ENCODE measurements at regions not wholly inside any gene's neighbourhood (a gene's known extent, or its start where the extent isn't known, plus 50 kb on each side); places are given as distances from the start of the nearest gene placed in this dataset.

GRCh38 chr2:14126846-14127245 lies 505.7 kb upstream of the LRATD1 start:
- no peak for TF ChIP-seq EZH2 (IDR thresholded peaks at IDR 0.05; ENCODE audit: insufficient read depth, poor library complexity, severe bottlenecking)
- no peak for TF ChIP-seq EZH2phosphoT487 (IDR thresholded peaks at IDR 0.05; ENCODE audit: insufficient read depth, low read depth)
- WGBS, 2 experiments (ENCODE audit: low coverage in 1 of 2, low lambda C conversion rate in 2 of 2, missing lambda C conversion rate in 2 of 2) = 50 to 59% methylated on average over 2 of the region's 2 CpGs
- Histone ChIP-seq H2AFZ (no peak overlapping the region), H3K9me2 (ENCODE audit: insufficient read depth) (no peaks in the 10 kb centered on the region), H3K27me3 (replicated peaks; ENCODE audit: insufficient read depth) (no peaks in the 10 kb centered on the region), H3K4me2 (ENCODE audit: unreplicated experiment) (no peak overlapping the region), H3K9ac (no peak overlapping the region), H3K9me3 (ENCODE audit: low read depth) (no peaks in the 10 kb centered on the region), H3K4me1 (ENCODE audit: insufficient read depth) (no peaks in the 10 kb centered on the region), H3F3A (ENCODE audit: insufficient read depth) (no peaks in the 10 kb centered on the region), H3K4me3 (no peak overlapping the region), H3K79me2 (ENCODE audit: insufficient read depth) (no peaks in the 10 kb centered on the region), H4K20me1 (ENCODE audit: insufficient read depth) (no peaks in the 10 kb centered on the region), H3K36me3 (ENCODE audit: low read depth) (no peaks in the 10 kb centered on the region), H3K27ac (no peak overlapping the region)
- in situ Hi-C loops (cut with MboI) = no loop called here
- DNase-seq = no peak

GRCh38 chr2:14127765-14128164 lies 504.8 kb upstream of the LRATD1 start:
- TF ChIP-seq EZH2phosphoT487 (IDR thresholded peaks at IDR 0.05; ENCODE audit: insufficient read depth, low read depth) (no peak), EZH2 (IDR thresholded peaks at IDR 0.05; ENCODE audit: insufficient read depth, poor library complexity, severe bottlenecking) (no peak)
- H3K4me3 ChIP-seq = no peak overlapping the region
- H3K79me2 ChIP-seq (ENCODE audit: insufficient read depth) = no peaks in the 10 kb centered on the region
- no peak for DNase-seq
- H3K9me3 ChIP-seq (ENCODE audit: low read depth) = no peaks in the 10 kb centered on the region
- no peaks in the 10 kb centered on the region for H3K4me1 ChIP-seq (ENCODE audit: insufficient read depth)
- H3K4me2 ChIP-seq (ENCODE audit: unreplicated experiment) = no peak overlapping the region
- H3K9ac ChIP-seq = no peak overlapping the region
- no peaks in the 10 kb centered on the region for H3K27me3 ChIP-seq (replicated peaks; ENCODE audit: insufficient read depth)
- in situ Hi-C loops (cut with MboI) = no loop called here
- H2AFZ ChIP-seq = no peak overlapping the region
- H3F3A ChIP-seq (ENCODE audit: insufficient read depth) = no peaks in the 10 kb centered on the region
- no peaks in the 10 kb centered on the region for H4K20me1 ChIP-seq (ENCODE audit: insufficient read depth)
- WGBS, 2 experiments (ENCODE audit: low coverage in 1 of 2, low lambda C conversion rate in 2 of 2, missing lambda C conversion rate in 2 of 2) = 8 to 10% methylated on average over 3 of the region's 3 CpGs
- no peak overlapping the region for H3K27ac ChIP-seq
- H3K36me3 ChIP-seq (ENCODE audit: low read depth) = no peaks in the 10 kb centered on the region
- no peaks in the 10 kb centered on the region for H3K9me2 ChIP-seq (ENCODE audit: insufficient read depth)

DNA sequence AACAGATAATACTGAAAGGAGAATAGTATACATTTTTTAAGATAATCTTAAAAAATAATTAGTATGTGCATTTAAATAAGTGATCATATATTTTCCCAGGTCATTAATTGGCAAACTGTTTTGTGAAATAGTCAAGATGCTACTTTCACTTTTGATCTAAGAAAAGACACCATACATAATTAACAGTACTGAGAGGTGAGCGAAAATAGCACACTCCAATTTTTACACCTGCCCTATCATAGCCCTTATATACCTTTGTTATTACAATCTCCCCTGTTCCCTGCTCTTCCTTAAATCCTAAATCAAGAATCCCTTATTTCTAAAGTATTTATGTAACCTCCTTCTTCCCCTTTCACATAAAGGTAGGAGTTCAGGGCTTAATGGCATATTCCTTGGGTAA lies 500.1 kb upstream of the LRATD1 start:
- H3K4me2 ChIP-seq (ENCODE audit: unreplicated experiment) = no peak overlapping the region
- H3K4me3 ChIP-seq = no peak overlapping the region
- in situ Hi-C loops (cut with MboI) = no loop called here
- no peak overlapping the region for H3K9ac ChIP-seq
- no peaks in the 10 kb centered on the region for H3K4me1 ChIP-seq (ENCODE audit: insufficient read depth)
- H3K27me3 ChIP-seq (replicated peaks; ENCODE audit: insufficient read depth) = no peaks in the 10 kb centered on the region
- H3K9me3 ChIP-seq (ENCODE audit: low read depth) = no peaks in the 10 kb centered on the region
- no peak overlapping the region for H2AFZ ChIP-seq
- H3K79me2 ChIP-seq (ENCODE audit: insufficient read depth) = no peaks in the 10 kb centered on the region
- DNase-seq = no peak
- no peak for TF ChIP-seq EZH2phosphoT487 (IDR thresholded peaks at IDR 0.05; ENCODE audit: insufficient read depth, low read depth)
- TF ChIP-seq EZH2 (IDR thresholded peaks at IDR 0.05; ENCODE audit: insufficient read depth, poor library complexity, severe bottlenecking) = no peak
- H3K9me2 ChIP-seq (ENCODE audit: insufficient read depth) = no peaks in the 10 kb centered on the region
- H3F3A ChIP-seq (ENCODE audit: insufficient read depth) = no peaks in the 10 kb centered on the region
- no peaks in the 10 kb centered on the region for H4K20me1 ChIP-seq (ENCODE audit: insufficient read depth)
- H3K27ac ChIP-seq = no peak overlapping the region
- no peaks in the 10 kb centered on the region for H3K36me3 ChIP-seq (ENCODE audit: low read depth)
- WGBS, 2 experiments (ENCODE audit: low coverage in 1 of 2, low lambda C conversion rate in 2 of 2, missing lambda C conversion rate in 2 of 2) = 21% methylated on average over 1 of the region's 1 CpG

GRCh38 chr2:14134771-14135170 lies 497.7 kb upstream of the LRATD1 start:
- H2AFZ ChIP-seq = no peak overlapping the region
- DNase-seq = no peak
- no peak overlapping the region for H3K27ac ChIP-seq
- H3F3A ChIP-seq (ENCODE audit: insufficient read depth) = no peaks in the 10 kb centered on the region
- no peak overlapping the region for H3K4me3 ChIP-seq
- no peaks in the 10 kb centered on the region for H3K9me3 ChIP-seq (ENCODE audit: low read depth)
- no peak overlapping the region for H3K4me2 ChIP-seq (ENCODE audit: unreplicated experiment)
- TF ChIP-seq EZH2 (IDR thresholded peaks at IDR 0.05; ENCODE audit: insufficient read depth, poor library complexity, severe bottlenecking) (no peak), EZH2phosphoT487 (IDR thresholded peaks at IDR 0.05; ENCODE audit: insufficient read depth, low read depth) (no peak)
- H3K36me3 ChIP-seq (ENCODE audit: low read depth) = no peaks in the 10 kb centered on the region
- no peaks in the 10 kb centered on the region for H3K27me3 ChIP-seq (replicated peaks; ENCODE audit: insufficient read depth)
- H3K79me2 ChIP-seq (ENCODE audit: insufficient read depth) = no peaks in the 10 kb centered on the region
- in situ Hi-C loops (cut with MboI) = no loop called here
- no peaks in the 10 kb centered on the region for H3K9me2 ChIP-seq (ENCODE audit: insufficient read depth)
- WGBS, 2 experiments (ENCODE audit: low coverage in 1 of 2, low lambda C conversion rate in 2 of 2, missing lambda C conversion rate in 2 of 2) = 12 to 26% methylated on average over 3 of the region's 3 CpGs
- H4K20me1 ChIP-seq (ENCODE audit: insufficient read depth) = no peaks in the 10 kb centered on the region
- no peak overlapping the region for H3K9ac ChIP-seq
- H3K4me1 ChIP-seq (ENCODE audit: insufficient read depth) = no peaks in the 10 kb centered on the region

DNA sequence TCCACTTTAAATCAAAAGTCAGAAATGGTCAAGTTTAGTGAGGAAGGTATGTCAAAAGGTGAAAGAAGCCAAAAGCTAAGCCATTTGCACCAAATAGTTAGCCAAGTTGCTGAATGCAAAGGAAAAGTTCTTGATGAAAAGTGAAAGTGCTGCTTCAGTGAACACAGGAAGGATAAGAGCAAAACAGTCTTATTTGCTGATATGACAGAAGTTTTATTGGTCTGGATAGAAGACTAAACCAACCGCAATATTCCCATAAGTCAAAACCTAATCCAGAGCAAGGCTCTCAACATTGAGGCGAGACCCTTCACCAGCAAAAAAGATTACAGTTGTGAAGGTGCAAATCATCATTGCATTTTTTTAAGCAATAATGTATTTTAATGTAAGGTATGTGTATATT lies 496.5 kb upstream of the LRATD1 start:
- Histone ChIP-seq H3K27ac (no peak overlapping the region), H3K36me3 (ENCODE audit: low read depth) (no peaks in the 10 kb centered on the region), H3F3A (ENCODE audit: insufficient read depth) (no peaks in the 10 kb centered on the region), H3K27me3 (replicated peaks; ENCODE audit: insufficient read depth) (no peaks in the 10 kb centered on the region), H3K9me3 (ENCODE audit: low read depth) (no peaks in the 10 kb centered on the region), H4K20me1 (ENCODE audit: insufficient read depth) (no peaks in the 10 kb centered on the region), H3K9ac (no peak overlapping the region), H3K9me2 (ENCODE audit: insufficient read depth) (no peaks in the 10 kb centered on the region), H3K4me3 (no peak overlapping the region), H2AFZ (no peak overlapping the region), H3K4me1 (ENCODE audit: insufficient read depth) (no peaks in the 10 kb centered on the region), H3K4me2 (ENCODE audit: unreplicated experiment) (no peak overlapping the region), H3K79me2 (ENCODE audit: insufficient read depth) (no peaks in the 10 kb centered on the region)
- TF ChIP-seq EZH2 (IDR thresholded peaks at IDR 0.05; ENCODE audit: insufficient read depth, poor library complexity, severe bottlenecking) (no peak), EZH2phosphoT487 (IDR thresholded peaks at IDR 0.05; ENCODE audit: insufficient read depth, low read depth) (no peak)
- WGBS, 2 experiments (ENCODE audit: low coverage in 1 of 2, low lambda C conversion rate in 2 of 2, missing lambda C conversion rate in 2 of 2) = 35 to 54% methylated on average over 2 of the region's 2 CpGs
- DNase-seq = no peak
- in situ Hi-C loops (cut with MboI) = no loop called here

All from GM23248 (cell line).